K562 (cell line): ENCODE measurements at regions not wholly inside any gene's neighbourhood (a gene's known extent, or its start where the extent isn't known, plus 50 kb on each side); places are given as distances from the start of the nearest gene placed in this dataset.

ENCODE experiments used
- ATAC-seq: fragments of 200-7000 bp; cut with Tn5 transposase; 3 replicates; pipeline ENCODE4 v1.9.1; 2020; ENCODE audit warnings: moderate library complexity
- BruUV-seq: library from RNA; stranded (reverse); fragments of 400-500 nt; replicated peaks from 2 replicates; lab custom pipeline; 2021; lab: Mats Ljungman, UMichigan
- CTCF ChIA-PET: fragments of 300-600 bp; formaldehyde crosslinking; extraction: SDS; loops from one replicate; lab custom pipeline; 2021; ENCODE audit warnings: low intra/inter-chr PET ratio; lab: Yijun Ruan, JAX
- POLR2A ChIA-PET: fragments of 300-600, 350-650 bp; sonication (Branson Sonifier 250); formaldehyde crosslinking; extraction: SDS; loops from one replicate; lab custom pipeline; 2021; ENCODE audit warnings: antibody characterized with exemption, inconsistent platforms; lab: Yijun Ruan, JAX
- DNase-seq, 4 experiments: peaks; one replicate each; pipeline versions ENCODE4 v3.0.0 to v3.0.0-alpha.2; 2011 to 2018; ENCODE audit warnings: low spot score in 3 of 4, mixed read lengths in 3 of 4; ENCODE audit errors: extremely low read depth in 1 of 4
- FAIRE-seq: peaks from 2 replicates; lab custom pipeline; 2011; peaks lifted over from hg19 to GRCh38; lab: Jason Lieb, UNC
- H2AFZ ChIP-seq: 2 replicates; pipeline ENCODE4 v1.6.0; 2011; ENCODE audit warnings: low read depth, low read length, control low read depth, inconsistent platforms
- H3K27ac ChIP-seq: fragments of 200-600 bp; 3 replicates; pipeline ENCODE4 v1.8.0; 2011; ENCODE audit warnings: low read depth, mild to moderate bottlenecking, control low read depth, inconsistent platforms, low read length, moderate library complexity, mixed read lengths; ENCODE audit errors: extremely low read depth
- H3K27me3 ChIP-seq, 2 experiments: fragments of 300-600 bp in 1 of 2; 2 replicates in 1 of 2; 3 replicates in 1 of 2; pipeline versions ENCODE4 v1.6.0 to v1.8.0; 2011; ENCODE audit warnings: inconsistent platforms in 2 of 2, low read length in 2 of 2, mild to moderate bottlenecking in 1 of 2, mixed read lengths in 1 of 2, moderate library complexity in 1 of 2; ENCODE audit not compliant: control insufficient read depth in 2 of 2, insufficient read depth in 2 of 2
- H3K36me3 ChIP-seq: fragments of 300-600 bp; 3 replicates; pipeline ENCODE4 v1.8.0; 2011; ENCODE audit warnings: mild to moderate bottlenecking, low read length, inconsistent platforms; ENCODE audit not compliant: control insufficient read depth, insufficient read depth
- H3K4me1 ChIP-seq, 2 experiments: fragments of 200-600 bp in 1 of 2; replicated peaks in 1 of 2; 2 replicates in 1 of 2; 3 replicates in 1 of 2; pipeline versions ENCODE4 v1.5.1 to v1.8.0; 2011; ENCODE audit warnings: inconsistent platforms in 2 of 2, low read length in 2 of 2, mild to moderate bottlenecking in 1 of 2, mixed read lengths in 1 of 2, moderate library complexity in 1 of 2; ENCODE audit not compliant: control insufficient read depth in 2 of 2, insufficient read depth in 2 of 2
- H3K4me2 ChIP-seq: 2 replicates; pipeline ENCODE4 v1.6.1; 2011; ENCODE audit warnings: low read length, control low read depth, inconsistent platforms, mixed read lengths; ENCODE audit not compliant: insufficient read depth
- H3K4me3 ChIP-seq: fragments of 200-600 bp; sonication (generic), shearing (Covaris generic); 2 replicates; pipeline ENCODE4 v1.5.1; 2016; ENCODE audit warnings: control low read depth, inconsistent platforms
- H3K79me2 ChIP-seq: fragments of 200-600 bp; 3 replicates; pipeline ENCODE4 v1.8.0; 2011; ENCODE audit warnings: low read length, inconsistent platforms; ENCODE audit not compliant: control insufficient read depth, insufficient read depth
- H3K9ac ChIP-seq, 2 experiments: 2 replicates each; pipeline versions ENCODE4 v1.6.0 to v1.6.1; 2011; ENCODE audit warnings: low read depth in 2 of 2, low read length in 2 of 2, control low read depth in 1 of 2, inconsistent platforms in 1 of 2, mild to moderate bottlenecking in 1 of 2, mixed read lengths in 1 of 2; ENCODE audit not compliant: insufficient read depth in 1 of 2
- H3K9me1 ChIP-seq: one replicate; pipeline ENCODE4 v1.6.0; 2011; ENCODE audit warnings: inconsistent platforms, mild to moderate bottlenecking, low read length, moderate library complexity; ENCODE audit not compliant: control insufficient read depth, insufficient read depth
- H3K9me3 ChIP-seq: replicated peaks from 2 replicates; pipeline ENCODE4 v1.5.1; 2011; ENCODE audit warnings: low read depth, low read length, inconsistent platforms; ENCODE audit not compliant: control insufficient read depth, insufficient read depth
- H4K20me1 ChIP-seq: replicated peaks from 2 replicates; pipeline ENCODE4 v1.6.1; 2011; ENCODE audit warnings: low read length, inconsistent platforms, mixed read lengths; ENCODE audit not compliant: control insufficient read depth, insufficient read depth
- C11orf30 ChIP-seq: fragments of 450-650 bp; IDR thresholded peaks from 2 replicates; pipeline ENCODE4 v1.6.1; 2016; ENCODE audit warnings: low read depth, mild to moderate bottlenecking
- CBFA2T2 ChIP-seq: fragments of 450-650 bp; conservative IDR thresholded peaks from 2 replicates; pipeline ENCODE4 v1.6.1; 2017; ENCODE audit warnings: mild to moderate bottlenecking
- CBX2 ChIP-seq: fragments of 200-600 bp; sonication (generic); IDR thresholded peaks from one replicate; pipeline ENCODE4 v1.6.1; 2012; ENCODE audit warnings: mild to moderate bottlenecking, low read length, inconsistent platforms; ENCODE audit not compliant: insufficient read depth, poor library complexity, severe bottlenecking
- E2F6 ChIP-seq, 2 experiments: IDR thresholded peaks; 2 replicates each; pipeline ENCODE4 v1.6.1; 2011; ENCODE audit warnings: borderline replicate concordance in 1 of 2, control low read depth in 1 of 2, low read depth in 1 of 2, low read length in 1 of 2, mild to moderate bottlenecking in 1 of 2, mixed read lengths in 1 of 2, moderate library complexity in 1 of 2; ENCODE audit not compliant: insufficient read depth in 1 of 2, insufficient read length in 1 of 2, poor library complexity in 1 of 2, severe bottlenecking in 1 of 2; ENCODE audit errors: extremely low read depth in 1 of 2
- FOXK2 ChIP-seq, 2 experiments: fragments of 450-650 bp; IDR thresholded peaks in 1 of 2; conservative IDR thresholded peaks in 1 of 2; 2 replicates each; pipeline ENCODE4 v1.6.1; 2016; ENCODE audit warnings: low read depth in 2 of 2, mild to moderate bottlenecking in 1 of 2
- GABPA ChIP-seq: fragments of 200-800 bp; sonication (Bioruptor generic); conservative IDR thresholded peaks from 2 replicates; pipeline ENCODE4 v1.6.1; 2016; ENCODE audit warnings: low read depth, missing genetic modification characterization, missing compliant biosample characterization
- MEF2A ChIP-seq: IDR thresholded peaks from 2 replicates; pipeline ENCODE4 v1.6.1; 2011; ENCODE audit warnings: low read depth, mild to moderate bottlenecking, low read length, moderate library complexity; ENCODE audit not compliant: control insufficient read depth
- NFIC ChIP-seq: fragments of 450-650 bp; IDR thresholded peaks from 2 replicates; pipeline ENCODE4 v1.6.1; 2017; ENCODE audit warnings: mild to moderate bottlenecking, inconsistent platforms
- POLR3G ChIP-seq: IDR thresholded peaks from 2 replicates; pipeline ENCODE4 v1.6.1; 2011; ENCODE audit not compliant: insufficient read length, insufficient replicate concordance; ENCODE audit errors: extremely low read depth
- PRMT5 ChIP-seq: sonication (generic); formaldehyde crosslinking; IDR thresholded peaks from 2 replicates; pipeline ENCODE4 v1.5.0; 2020; ENCODE audit warnings: missing genetic modification reagents
- RBM39 ChIP-seq: fragments of 200-400 bp; formaldehyde crosslinking; optimal IDR thresholded peaks from 2 replicates; pipeline ENCODE3; 2018; ENCODE audit warnings: low read depth, low read length
- SMAD3 ChIP-seq: fragments of 450-650 bp; formaldehyde crosslinking; conservative IDR thresholded peaks from 2 replicates; pipeline ENCODE4 v1.4.0; 2020; ENCODE audit warnings: mild to moderate bottlenecking
- ZBTB1 ChIP-seq: sonication (generic); formaldehyde crosslinking; IDR thresholded peaks from 2 replicates; pipeline ENCODE4 v1.8.1; 2023; ENCODE audit warnings: missing genetic modification reagents, low read depth, mild to moderate bottlenecking, borderline replicate concordance
- ZBTB5 ChIP-seq: fragments of 450-650 bp; IDR thresholded peaks from 2 replicates; pipeline ENCODE4 v1.6.1; 2017; ENCODE audit warnings: antibody characterized with exemption
- ZFX ChIP-seq: sonication (generic); formaldehyde crosslinking; IDR thresholded peaks from 2 replicates; pipeline ENCODE4 v1.8.0; 2022; ENCODE audit warnings: mild to moderate bottlenecking, missing genetic modification reagents, moderate library complexity
- ZNF184 ChIP-seq: sonication (generic); formaldehyde crosslinking; IDR thresholded peaks from 2 replicates; pipeline ENCODE4 v1.5.0; 2020; ENCODE audit warnings: missing genetic modification reagents
- ZNF239 ChIP-seq: fragments of 250-450 bp; sonication (Bioruptor Pico); IDR thresholded peaks from 2 replicates; pipeline ENCODE4 v1.4.0; 2020; ENCODE audit warnings: mild to moderate bottlenecking
- ZNF699 ChIP-seq: fragments of 250-450 bp; sonication (Bioruptor Pico); IDR thresholded peaks from 2 replicates; pipeline ENCODE4 v1.8.0; 2021; ENCODE audit warnings: mild to moderate bottlenecking, moderate library complexity; ENCODE audit not compliant: insufficient replicate concordance
- WGBS: fragments of 100-300 bp; shearing (Covaris generic); methylation state at CpG from one replicate; pipeline ENCODE4 v1.1.6; 2016; ENCODE audit warnings: low coverage, mixed read lengths; ENCODE audit not compliant: insufficient coverage; ENCODE audit errors: missing lambda C conversion rate; 5-methylcytosine and 5-hydroxymethylcytosine counted together
- in situ Hi-C: fragments of 300-500 bp; cut with MboI; formaldehyde crosslinking; loops from 4 replicates; pipeline ENCODE4 v1.15.0; 2018; ENCODE audit warnings: inconsistent platforms, mixed read lengths
- intact Hi-C: fragments of 100-400 bp; cut with micrococcal nuclease; formaldehyde crosslinking; loops from 2 replicates; pipeline ENCODE4 v1.14.2; 2022
- TF ChIP-seq, protein P1 (sequence below): fragments of 450-650 bp; IDR thresholded peaks from 2 replicates; pipeline ENCODE4 v1.6.1; 2018; ENCODE audit warnings: mild to moderate bottlenecking, low read depth; ENCODE audit not compliant: partially characterized antibody

GRCh38 chr5:39519079-39519478, 94.3 kb upstream of the DAB2 start (continued):
- TF ChIP-seq NFIC (no peak), MEF2A (no peak)

- Histone ChIP-seq H3K9ac (no peak overlapping the region), H3K36me3 (no peaks in the 10 kb centered on the region), H3K27ac (no peak overlapping the region), H3K4me3 (no peak overlapping the region), H3K9me1 (no peaks in the 10 kb centered on the region), H3K9me3 (no peaks in the 10 kb centered on the region), H4K20me1 (no peaks in the 10 kb centered on the region), H3K27me3 (no peaks in the 10 kb centered on the region), H2AFZ (no peak overlapping the region), H3K4me1 (no peaks in the 10 kb centered on the region), H3K4me2 (no peak overlapping the region), H3K79me2 (no peaks in the 10 kb centered on the region)
- in situ Hi-C loops (no loop called here), intact Hi-C loops (no loop called here)
- POLR2A ChIA-PET: no interaction called here
- 3% methylated on average over 3 of the region's 3 CpGs for WGBS
- ATAC-seq (no peak), DNase-seq (no peak), FAIRE-seq (no peak)
- CTCF ChIA-PET: no interaction called here
- no TSS peak for BruUV-seq
- TF ChIP-seq FOXK2 (conservative IDR thresholded peaks at IDR 0.05 in 1 of 2, IDR thresholded peaks at IDR 0.05 in 1 of 2; ENCODE audit: low read depth in 2 of 2) (no peak), ZNF699 (CRISPR knock-in tag) (no peak), ZBTB1 (no peak), SMAD3 (CRISPR knock-in tag) (no peak), C11orf30 (no peak), CBX2 (no peak), POLR3G (no peak), ZFX (CRISPR knock-in tag) (no peak), PRMT5 (no peak), ZNF184 (CRISPR knock-in tag) (no peak), CBFA2T2 (no peak), ZBTB5 (no peak), ZNF239 (CRISPR knock-in tag) (no peak), E2F6 (IDR thresholded peaks at IDR 0.05; ENCODE audit: borderline replicate concordance in 1 of 2, extremely low read depth in 1 of 2, insufficient read depth in 1 of 2, insufficient read length in 1 of 2, low read depth in 1 of 2, low read length in 1 of 2, poor library complexity in 1 of 2, severe bottlenecking in 1 of 2) (no peak), RBM39 (no peak), GABPA (tag) (no peak)
- TF ChIP-seq, protein P1, sequence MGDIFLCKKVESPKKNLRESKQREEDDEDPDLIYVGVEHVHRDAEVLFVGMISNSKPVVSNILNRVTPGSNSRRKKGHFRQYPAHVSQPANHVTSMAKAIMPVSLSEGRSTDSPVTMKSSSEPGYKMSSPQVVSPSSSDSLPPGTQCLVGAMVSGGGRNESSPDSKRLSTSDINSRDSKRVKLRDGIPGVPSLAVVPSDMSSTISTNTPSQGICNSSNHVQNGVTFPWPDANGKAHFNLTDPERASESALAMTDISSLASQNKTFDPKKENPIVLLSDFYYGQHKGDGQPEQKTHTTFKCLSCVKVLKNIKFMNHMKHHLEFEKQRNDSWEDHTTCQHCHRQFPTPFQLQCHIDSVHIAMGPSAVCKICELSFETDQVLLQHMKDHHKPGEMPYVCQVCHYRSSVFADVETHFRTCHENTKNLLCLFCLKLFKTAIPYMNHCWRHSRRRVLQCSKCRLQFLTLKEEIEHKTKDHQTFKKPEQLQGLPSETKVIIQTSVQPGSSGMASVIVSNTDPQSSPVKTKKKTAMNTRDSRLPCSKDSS: no peak
Observed at GRCh38 chr5:39518516-39518915, 93.7 kb upstream of the DAB2 start.
